Activated CD8-positive, alpha-beta memory T cell treated with anti-CD3 and anti-CD28 coated beads, Interleukin-2, amount 10 ng/mL, durations not matched to agents 7 days and 5 days (primary cell): ENCODE measurements at regions not wholly inside any gene's neighbourhood (a gene's known extent, or its start where the extent isn't known, plus 50 kb on each side); places are given as distances from the start of the nearest gene placed in this dataset.

Source experiments
- ATAC-seq: fragments of 150-1000 bp; cut with Tn5 transposase; one replicate; pipeline ENCODE4 v1.10.0; 2021; ENCODE audit warnings: moderate library complexity
- CTCF ChIA-PET: fragments of 350-600 bp; sonication (Branson Sonifier 250); formaldehyde crosslinking; loops from one replicate; lab custom pipeline; 2021; ENCODE audit warnings: antibody characterized with exemption; lab: Charles Lee
- DNase-seq: peaks from one replicate; pipeline ENCODE4 v3.0.0-alpha.2; 2020
- H3K27ac Mint-ChIP-seq: one replicate; pipeline ENCODE4 v1.8.0; 2021; ENCODE audit warnings: mild to moderate bottlenecking, mixed read lengths
- H3K27me3 Mint-ChIP-seq: one replicate; pipeline ENCODE4 v1.8.0; 2021; ENCODE audit warnings: mixed read lengths
- H3K36me3 Mint-ChIP-seq: one replicate; pipeline ENCODE4 v1.8.0; 2021; ENCODE audit warnings: mild to moderate bottlenecking, mixed read lengths
- H3K4me1 Mint-ChIP-seq: one replicate; pipeline ENCODE4 v1.8.0; 2021; ENCODE audit warnings: mixed read lengths
- H3K4me3 Mint-ChIP-seq: one replicate; pipeline ENCODE4 v1.8.0; 2021; ENCODE audit warnings: mild to moderate bottlenecking, moderate library complexity, mixed read lengths
- H3K9me3 Mint-ChIP-seq: one replicate; pipeline ENCODE4 v1.8.0; 2022; ENCODE audit warnings: low read depth, mixed read lengths

DNA sequence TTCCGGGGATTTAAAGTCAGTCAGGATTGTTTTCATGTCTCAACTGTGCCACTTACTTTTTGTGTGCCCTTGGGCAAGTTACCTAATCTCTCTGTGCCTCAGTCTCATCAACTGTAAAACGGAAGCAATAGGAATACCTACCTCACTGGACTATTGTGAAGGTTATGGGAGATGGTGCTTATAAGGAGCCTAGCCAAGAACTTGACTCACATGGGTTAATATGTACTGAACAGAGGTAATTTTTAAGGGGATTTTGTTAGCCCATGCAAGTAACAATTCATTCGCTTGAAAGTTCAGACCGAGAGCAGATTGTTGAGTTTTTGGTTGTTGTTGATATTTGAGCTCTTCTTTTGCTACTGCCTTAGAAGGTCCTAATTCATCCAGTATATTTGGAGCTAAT is 202.9 kb downstream of the ZNF365 start:
- Mint-ChIP-seq H3K4me1 (no peaks in the 10 kb centered on the region), H3K4me3 (no peak overlapping the region), H3K27ac (no peak overlapping the region), H3K9me3 (no peaks in the 10 kb centered on the region), H3K36me3 (no peaks in the 10 kb centered on the region), H3K27me3 (peaks cover 22% of the 10 kb centered on the region)
- CTCF ChIA-PET, result interaction anchor here (1.0 kb wide), 1 partner anchor 10 kb away, joined by 3 read pairs; no protein-coding TSS in a partner anchor
- ATAC-seq, result no peak
- DNase-seq, result no peak

DNA sequence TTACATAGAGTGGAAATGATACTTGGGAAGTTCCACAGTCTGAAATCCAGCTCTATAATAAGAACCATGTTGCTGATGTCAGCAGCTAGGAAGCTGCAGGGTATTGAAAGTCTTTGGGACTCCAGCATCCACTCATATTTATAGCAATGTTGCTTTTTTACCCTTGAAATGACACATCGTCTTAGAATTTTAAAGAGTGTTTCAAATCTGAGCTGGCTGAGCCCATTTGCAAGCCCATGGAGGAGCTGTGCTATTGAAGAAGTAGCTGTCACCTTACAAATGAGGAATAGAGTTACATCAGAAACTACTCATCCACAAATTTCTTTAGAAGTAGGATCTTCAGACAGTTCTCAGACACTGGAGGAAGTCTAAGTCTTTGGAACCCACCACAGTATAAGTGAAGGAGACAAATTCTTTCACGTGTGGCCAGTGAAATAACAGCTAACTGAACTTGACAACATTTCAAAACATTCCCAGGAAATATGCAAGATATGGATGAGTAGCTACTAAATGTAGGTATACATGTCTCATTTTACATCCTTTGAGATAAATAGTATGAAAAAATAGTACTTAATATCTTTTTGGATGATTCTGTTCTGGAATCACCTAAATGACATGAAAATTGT is 203.6 kb downstream of the ZNF365 start:
- ATAC-seq, result no peak
- no peak overlapping the region for H3K27ac Mint-ChIP-seq
- CTCF ChIA-PET, result interaction anchor here (0.8 to 1.0 kb wide), 2 partner anchors 9 to 16 kb away, joined by 3 read pairs; no protein-coding TSS in a partner anchor
- H3K4me1 Mint-ChIP-seq, result no peaks in the 10 kb centered on the region
- no peaks in the 10 kb centered on the region for H3K36me3 Mint-ChIP-seq
- H3K9me3 Mint-ChIP-seq, result no peaks in the 10 kb centered on the region
- H3K4me3 Mint-ChIP-seq, result no peak overlapping the region
- H3K27me3 Mint-ChIP-seq, result peaks cover 16% of the 10 kb centered on the region
- no peak for DNase-seq

GRCh38 chr10:62578301-62578700 is 204.1 kb downstream of the ZNF365 start:
- Mint-ChIP-seq H3K27ac (no peak overlapping the region), H3K36me3 (no peaks in the 10 kb centered on the region), H3K27me3 (peaks cover 16% of the 10 kb centered on the region), H3K4me1 (no peaks in the 10 kb centered on the region), H3K4me3 (no peak overlapping the region), H3K9me3 (no peaks in the 10 kb centered on the region)
- DNase-seq (no peak), ATAC-seq (no peak)
- CTCF ChIA-PET, result interaction anchor here (0.8 kb wide), 1 partner anchor 16 kb away, joined by 3 read pairs; no protein-coding TSS in a partner anchor

GRCh38 chr10:62578916-62579315 is 204.7 kb downstream of the ZNF365 start:
- H3K9me3 Mint-ChIP-seq, result no peaks in the 10 kb centered on the region
- peaks cover 16% of the 10 kb centered on the region for H3K27me3 Mint-ChIP-seq
- ATAC-seq (no peak), DNase-seq (no peak)
- H3K27ac Mint-ChIP-seq, result no peak overlapping the region
- CTCF ChIA-PET, result no interaction called here
- H3K4me3 Mint-ChIP-seq, result no peak overlapping the region
- H3K36me3 Mint-ChIP-seq, result no peaks in the 10 kb centered on the region
- peaks cover under 1% of the 10 kb centered on the region for H3K4me1 Mint-ChIP-seq

DNA sequence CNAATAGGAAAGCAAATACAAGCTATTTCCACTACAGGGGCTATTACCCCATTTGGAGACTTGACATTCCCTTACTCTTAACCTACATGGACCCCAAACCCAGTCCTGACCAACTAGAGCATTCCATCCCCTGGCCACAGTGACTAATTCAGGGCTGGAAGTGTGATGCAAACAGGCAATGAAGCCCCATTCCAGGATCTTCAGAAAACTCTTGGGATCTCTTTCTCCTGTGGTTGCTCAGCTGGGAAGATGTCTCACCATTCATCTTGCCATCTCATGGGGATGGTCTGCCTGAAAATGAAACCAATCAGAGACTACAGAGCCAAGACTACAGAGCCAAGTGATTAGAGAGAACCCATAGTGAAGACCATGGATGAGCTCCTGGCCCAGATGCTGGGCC is 206.2 kb downstream of the ZNF365 start:
- Mint-ChIP-seq H3K4me1 (peaks cover 3% of the 10 kb centered on the region), H3K9me3 (no peaks in the 10 kb centered on the region), H3K36me3 (no peaks in the 10 kb centered on the region), H3K4me3 (no peak overlapping the region), H3K27ac (no peak overlapping the region), H3K27me3 (peaks cover 17% of the 10 kb centered on the region)
- DNase-seq (no peak), ATAC-seq (no peak)
- CTCF ChIA-PET, result no interaction called here

DNA sequence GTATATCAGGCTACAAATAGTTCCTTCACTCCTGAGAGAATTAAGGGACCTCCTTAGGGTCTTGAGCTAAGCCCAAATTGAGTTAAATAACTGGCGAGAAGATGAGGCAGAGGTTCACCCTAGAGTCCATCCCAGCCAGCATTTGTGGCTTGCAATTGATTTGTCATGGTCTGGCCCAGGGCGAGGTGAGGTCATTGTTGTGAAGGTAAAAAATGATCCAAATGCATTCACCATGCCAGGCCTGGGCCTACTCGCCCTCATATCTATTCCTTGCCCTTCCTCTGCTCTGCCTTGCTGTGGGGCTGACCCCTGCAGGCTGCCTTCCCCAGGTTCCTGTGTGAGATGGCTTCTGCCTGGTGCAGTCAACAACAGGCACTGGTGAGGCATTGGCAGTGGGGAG is 207.2 kb downstream of the ZNF365 start:
- CTCF ChIA-PET, result no interaction called here

DNA sequence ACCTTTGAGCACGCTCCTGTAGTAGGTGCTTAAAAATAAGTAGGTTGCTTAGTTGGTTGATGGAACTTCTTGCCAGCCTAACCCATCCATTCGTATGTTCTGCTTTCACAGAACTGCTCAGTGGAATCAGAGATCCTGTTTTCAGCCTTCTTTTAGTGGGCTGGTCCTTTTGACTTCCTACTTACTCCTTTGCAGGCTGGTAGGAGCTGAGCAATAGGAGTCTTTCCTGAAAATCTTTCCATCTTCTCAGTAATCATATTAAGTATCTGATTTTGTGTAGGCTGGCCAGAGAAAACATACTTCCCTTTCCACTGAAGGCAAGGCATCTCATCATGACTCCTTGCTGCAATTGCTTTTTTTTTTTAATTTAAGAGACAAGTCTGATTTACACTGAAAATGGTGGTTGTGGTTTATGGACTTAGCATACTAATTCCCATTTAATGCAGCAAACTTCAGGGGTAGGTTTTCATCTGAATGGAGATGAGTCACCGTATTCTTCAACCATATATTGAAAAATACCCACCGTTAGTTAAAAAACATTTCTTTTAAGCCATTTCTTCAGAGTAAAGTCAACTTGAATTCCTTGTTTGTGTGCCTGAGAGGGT is 208.0 kb downstream of the ZNF365 start:
- Mint-ChIP-seq H3K27me3 (peaks cover 9% of the 10 kb centered on the region), H3K4me1 (peaks cover 3% of the 10 kb centered on the region), H3K4me3 (no peak overlapping the region), H3K9me3 (no peaks in the 10 kb centered on the region), H3K27ac (no peak overlapping the region), H3K36me3 (no peaks in the 10 kb centered on the region)
- ATAC-seq, result no peak
- CTCF ChIA-PET, result no interaction called here
- DNase-seq, result no peak

More for the DNA sequence above, 207.2 kb downstream of the ZNF365 start:
- no peaks in the 10 kb centered on the region for H3K9me3 Mint-ChIP-seq
- H3K27ac Mint-ChIP-seq, result no peak overlapping the region
- H3K27me3 Mint-ChIP-seq, result peaks cover 15% of the 10 kb centered on the region
- DNase-seq (no peak), ATAC-seq (no peak)
- H3K4me3 Mint-ChIP-seq, result no peak overlapping the region
- no peaks in the 10 kb centered on the region for H3K36me3 Mint-ChIP-seq
- H3K4me1 Mint-ChIP-seq, result peaks cover 3% of the 10 kb centered on the region

GRCh38 chr10:62582804-62583208 is 208.6 kb downstream of the ZNF365 start:
- H3K27me3 Mint-ChIP-seq, result peaks cover 14% of the 10 kb centered on the region
- no peak overlapping the region for H3K27ac Mint-ChIP-seq
- no peaks in the 10 kb centered on the region for H3K36me3 Mint-ChIP-seq
- CTCF ChIA-PET, result no interaction called here
- H3K4me1 Mint-ChIP-seq, result peaks cover 3% of the 10 kb centered on the region
- H3K9me3 Mint-ChIP-seq, result no peaks in the 10 kb centered on the region
- ATAC-seq, result no peak
- H3K4me3 Mint-ChIP-seq, result no peak overlapping the region
- DNase-seq, result no peak

DNA sequence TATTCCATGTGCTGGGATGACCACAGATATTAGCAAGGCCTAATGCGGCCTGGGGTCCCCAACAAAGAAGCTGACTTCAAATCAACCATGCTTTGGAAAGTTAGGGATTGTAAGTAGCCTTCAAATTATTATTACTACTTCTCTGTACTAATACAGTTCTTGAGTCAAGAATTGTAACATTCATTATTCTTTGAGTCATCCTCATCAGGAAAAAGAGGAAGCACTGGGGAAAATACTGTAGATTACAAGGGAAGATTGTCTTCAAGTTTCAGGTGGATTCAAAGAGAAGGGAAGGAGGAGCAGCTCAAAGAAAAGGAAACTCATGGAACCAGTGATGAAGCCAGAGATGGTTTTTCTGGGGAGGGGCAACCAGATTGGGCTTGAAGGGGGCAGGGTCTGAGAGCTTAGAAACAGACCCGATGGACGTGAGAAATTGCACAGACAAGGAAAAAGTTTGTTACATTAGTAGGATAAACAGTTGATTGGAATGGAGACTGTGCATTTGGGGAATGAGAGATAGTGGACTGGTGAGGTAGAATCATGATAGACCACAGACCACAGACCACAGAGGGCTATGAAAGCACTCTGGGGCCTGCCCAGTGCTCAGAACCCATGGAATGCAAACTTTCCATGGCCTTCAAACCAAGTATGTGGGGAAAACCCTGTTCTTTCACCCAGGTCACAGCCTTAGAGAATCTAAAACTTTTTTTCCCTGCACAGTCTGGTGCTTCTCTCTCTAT is 209.9 kb downstream of the ZNF365 start:
- H3K36me3 Mint-ChIP-seq, result no peaks in the 10 kb centered on the region
- peaks cover 15% of the 10 kb centered on the region for H3K27me3 Mint-ChIP-seq
- no peak overlapping the region for H3K4me3 Mint-ChIP-seq
- no peak for ATAC-seq
- H3K9me3 Mint-ChIP-seq, result no peaks in the 10 kb centered on the region
- CTCF ChIA-PET, result no interaction called here
- no peak for DNase-seq
- H3K27ac Mint-ChIP-seq, result no peak overlapping the region
- peaks cover 3% of the 10 kb centered on the region for H3K4me1 Mint-ChIP-seq

DNA sequence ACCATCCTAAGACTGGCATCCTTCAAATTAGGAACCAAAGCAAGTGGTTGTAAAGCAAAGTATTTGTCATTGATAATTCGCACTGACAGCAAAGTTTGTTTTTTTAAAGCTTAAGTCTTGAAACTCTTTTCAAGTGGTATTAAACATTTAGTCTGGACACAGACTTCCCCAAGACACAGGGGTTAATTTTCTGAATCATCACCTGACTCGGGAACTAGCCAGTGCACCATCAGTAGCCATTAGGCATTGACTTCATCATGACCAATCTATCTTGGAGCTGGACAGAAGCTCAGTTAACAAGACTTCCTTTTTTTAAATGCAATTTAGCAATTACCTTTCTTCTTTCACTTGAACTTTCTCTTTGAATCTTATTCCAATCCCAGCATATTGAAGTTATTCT is 210.6 kb downstream of the ZNF365 start:
- Mint-ChIP-seq H3K9me3 (no peaks in the 10 kb centered on the region), H3K27ac (no peak overlapping the region), H3K36me3 (no peaks in the 10 kb centered on the region), H3K27me3 (peaks cover 20% of the 10 kb centered on the region), H3K4me1 (peaks cover 3% of the 10 kb centered on the region), H3K4me3 (no peak overlapping the region)
- ATAC-seq (no peak), DNase-seq (no peak)
- CTCF ChIA-PET, result no interaction called here

DNA sequence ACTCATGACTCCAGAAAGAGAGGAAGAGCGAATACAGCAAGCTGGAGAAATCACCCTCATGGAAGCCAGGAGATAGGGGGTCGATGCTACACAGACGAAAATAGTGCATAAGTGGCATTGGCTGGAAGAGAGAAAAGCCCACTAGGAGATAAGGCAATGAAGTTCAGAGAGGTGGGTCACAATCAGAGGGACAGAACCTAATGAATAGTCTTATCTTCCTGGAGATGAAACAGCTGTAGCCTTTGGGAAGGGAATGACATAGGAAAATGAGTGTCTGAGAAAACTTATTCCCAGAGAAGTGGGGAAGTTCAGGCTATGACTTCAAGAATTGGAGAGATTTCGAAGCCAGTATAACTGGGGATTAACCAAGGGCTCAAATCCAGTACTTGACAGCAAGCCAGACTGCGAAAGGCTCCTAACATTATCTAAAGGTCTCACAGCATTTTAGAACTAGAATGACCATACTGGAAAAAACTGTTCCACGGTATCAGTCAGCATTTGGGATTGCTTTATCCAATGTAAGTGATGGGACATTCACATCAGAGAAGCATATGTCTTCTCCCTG is 211.1 kb downstream of the ZNF365 start:
- Mint-ChIP-seq H3K27me3 (peaks cover 23% of the 10 kb centered on the region), H3K36me3 (no peaks in the 10 kb centered on the region), H3K4me3 (no peak overlapping the region), H3K9me3 (no peaks in the 10 kb centered on the region), H3K4me1 (peaks cover 3% of the 10 kb centered on the region), H3K27ac (no peak overlapping the region)
- DNase-seq (no peak), ATAC-seq (no peak)
- CTCF ChIA-PET, result no interaction called here

DNA sequence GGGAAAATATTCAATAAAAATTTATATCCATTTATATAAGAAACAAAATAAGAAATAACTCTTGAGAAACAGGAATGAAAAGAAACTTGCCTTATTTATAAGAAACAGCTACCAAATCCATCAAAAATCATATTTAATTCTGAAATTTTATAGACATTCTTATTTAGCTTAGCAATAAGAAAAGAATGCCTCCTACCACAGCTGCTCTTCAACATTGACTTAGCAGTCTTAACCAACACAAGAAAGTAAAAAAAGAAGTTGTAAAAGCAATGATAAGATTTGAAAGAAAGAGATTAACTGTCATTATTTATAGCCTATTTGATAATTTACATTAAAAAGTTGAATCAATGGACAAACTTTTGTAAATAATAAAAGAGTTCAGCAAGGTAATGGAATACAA is 212.8 kb downstream of the ZNF365 start:
- no peak for ATAC-seq
- Mint-ChIP-seq H3K27me3 (peaks cover 32% of the 10 kb centered on the region), H3K4me3 (no peak overlapping the region), H3K27ac (no peak overlapping the region), H3K36me3 (no peaks in the 10 kb centered on the region), H3K4me1 (peaks cover 3% of the 10 kb centered on the region), H3K9me3 (no peaks in the 10 kb centered on the region)
- CTCF ChIA-PET, result interaction anchor here (1.0 to 1.8 kb wide), 2 partner anchors 9 to 497 kb away, joined by 3 to 4 read pairs; no protein-coding TSS in a partner anchor
- no peak for DNase-seq

DNA sequence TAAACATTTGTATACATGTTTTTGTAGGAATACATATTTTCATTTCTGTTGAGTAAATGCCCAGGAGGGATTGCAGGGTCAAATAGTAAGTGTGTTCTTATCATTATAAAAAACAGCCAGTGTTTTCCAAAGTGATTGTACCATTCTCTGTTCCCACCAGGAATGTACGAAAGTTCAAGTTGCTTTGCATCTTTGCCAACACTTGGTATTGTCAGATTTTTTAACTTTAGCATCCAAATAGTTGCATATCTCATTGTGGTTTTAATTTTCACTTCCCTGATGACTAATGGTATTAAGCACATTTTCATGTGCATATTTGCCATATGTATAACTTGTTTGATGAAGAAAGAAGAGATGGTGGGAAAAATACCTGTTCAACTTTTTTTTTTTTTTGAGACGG is 213.9 kb downstream of the ZNF365 start:
- Mint-ChIP-seq H3K36me3 (no peaks in the 10 kb centered on the region), H3K27me3 (peaks cover 41% of the 10 kb centered on the region), H3K4me1 (peaks cover 3% of the 10 kb centered on the region), H3K9me3 (no peaks in the 10 kb centered on the region), H3K4me3 (no peak overlapping the region), H3K27ac (no peak overlapping the region)
- no peak for DNase-seq
- CTCF ChIA-PET, result interaction anchor here (1.3 kb wide), 1 partner anchor 23 kb away, joined by 3 read pairs; no protein-coding TSS in a partner anchor
- ATAC-seq, result no peak
